Osteoblast (primary cell): ENCODE measurements at regions not wholly inside any gene's neighbourhood (a gene's known extent, or its start where the extent isn't known, plus 50 kb on each side); places are given as distances from the start of the nearest gene placed in this dataset.

Experiments used
- DNase-seq: peaks from one replicate; pipeline ENCODE4 v3.0.0; 2011; ENCODE audit warnings: low spot score, mixed read lengths; ENCODE audit not compliant: insufficient read length; ENCODE audit errors: missing footprints
- H2AFZ ChIP-seq: 2 replicates; pipeline ENCODE4 v1.6.0; 2011; ENCODE audit warnings: mild to moderate bottlenecking, low read length
- H3K27ac ChIP-seq: 2 replicates; pipeline ENCODE4 v1.5.1; 2011; ENCODE audit warnings: mild to moderate bottlenecking, low read depth, low read length, moderate library complexity
- H3K27me3 ChIP-seq: 2 replicates; pipeline ENCODE4 v1.6.0; 2012; ENCODE audit warnings: mild to moderate bottlenecking, control low read depth, inconsistent platforms, low read length, moderate library complexity; ENCODE audit not compliant: insufficient read depth
- H3K36me3 ChIP-seq: 2 replicates; pipeline ENCODE4 v1.5.1; 2011; ENCODE audit warnings: mild to moderate bottlenecking, low read length, control low read depth, moderate library complexity; ENCODE audit not compliant: insufficient read depth
- H3K4me1 ChIP-seq: 2 replicates; pipeline ENCODE4 v1.5.1; 2011; ENCODE audit warnings: mild to moderate bottlenecking, low read length, control low read depth, moderate library complexity; ENCODE audit not compliant: insufficient read depth
- H3K4me2 ChIP-seq: 2 replicates; pipeline ENCODE4 v1.6.0; 2011; ENCODE audit warnings: mild to moderate bottlenecking, low read length; ENCODE audit not compliant: insufficient read depth
- H3K4me3 ChIP-seq: fragments of 200-600 bp; sonication (generic); 3 replicates; pipeline ENCODE4 v1.5.1; 2012; ENCODE audit warnings: mild to moderate bottlenecking, low read length, inconsistent platforms; ENCODE audit not compliant: insufficient read depth
- H3K79me2 ChIP-seq: 2 replicates; pipeline ENCODE4 v1.6.0; 2012; ENCODE audit warnings: mild to moderate bottlenecking, low read length, control low read depth, inconsistent platforms; ENCODE audit not compliant: insufficient read depth
- H3K9me3 ChIP-seq: 2 replicates; pipeline ENCODE4 v1.5.1; 2011; ENCODE audit warnings: low read depth, low read length, control low read depth
- H4K20me1 ChIP-seq: 2 replicates; pipeline ENCODE4 v1.6.0; 2012; ENCODE audit warnings: mild to moderate bottlenecking, low read length, control low read depth; ENCODE audit not compliant: insufficient read depth
- TF ChIP-seq, protein P1 (sequence below): IDR thresholded peaks from 2 replicates; pipeline ENCODE4 v1.5.1; 2011; ENCODE audit warnings: mild to moderate bottlenecking, low read depth, low read length, moderate library complexity; ENCODE audit errors: extremely low read depth

DNA sequence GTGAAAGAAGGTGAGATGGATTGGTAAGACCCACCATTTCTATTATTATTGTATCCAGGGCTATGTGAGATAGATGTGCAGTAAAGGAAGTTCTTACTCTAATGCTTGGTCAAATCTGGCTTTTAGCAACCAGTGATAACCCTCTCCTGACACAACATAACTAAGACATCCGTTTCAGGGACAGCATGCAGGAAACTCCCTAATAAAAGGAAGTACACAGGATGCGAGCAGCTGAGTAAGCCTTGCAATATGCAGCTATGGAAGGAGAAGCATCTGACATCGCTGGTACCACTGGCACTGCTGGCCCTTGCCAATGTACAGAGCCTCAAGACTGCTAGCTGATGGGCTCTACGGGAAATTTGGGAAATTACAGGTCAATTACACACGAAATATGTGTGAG is 662.3 kb downstream of the NR2F2 start:
- no peak overlapping the region for H3K4me3 ChIP-seq
- TF ChIP-seq, protein P1, sequence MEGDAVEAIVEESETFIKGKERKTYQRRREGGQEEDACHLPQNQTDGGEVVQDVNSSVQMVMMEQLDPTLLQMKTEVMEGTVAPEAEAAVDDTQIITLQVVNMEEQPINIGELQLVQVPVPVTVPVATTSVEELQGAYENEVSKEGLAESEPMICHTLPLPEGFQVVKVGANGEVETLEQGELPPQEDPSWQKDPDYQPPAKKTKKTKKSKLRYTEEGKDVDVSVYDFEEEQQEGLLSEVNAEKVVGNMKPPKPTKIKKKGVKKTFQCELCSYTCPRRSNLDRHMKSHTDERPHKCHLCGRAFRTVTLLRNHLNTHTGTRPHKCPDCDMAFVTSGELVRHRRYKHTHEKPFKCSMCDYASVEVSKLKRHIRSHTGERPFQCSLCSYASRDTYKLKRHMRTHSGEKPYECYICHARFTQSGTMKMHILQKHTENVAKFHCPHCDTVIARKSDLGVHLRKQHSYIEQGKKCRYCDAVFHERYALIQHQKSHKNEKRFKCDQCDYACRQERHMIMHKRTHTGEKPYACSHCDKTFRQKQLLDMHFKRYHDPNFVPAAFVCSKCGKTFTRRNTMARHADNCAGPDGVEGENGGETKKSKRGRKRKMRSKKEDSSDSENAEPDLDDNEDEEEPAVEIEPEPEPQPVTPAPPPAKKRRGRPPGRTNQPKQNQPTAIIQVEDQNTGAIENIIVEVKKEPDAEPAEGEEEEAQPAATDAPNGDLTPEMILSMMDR = no peak
- no peaks in the 10 kb centered on the region for H3K4me1 ChIP-seq
- H3K27me3 ChIP-seq = no peaks in the 10 kb centered on the region
- H3K79me2 ChIP-seq = no peaks in the 10 kb centered on the region
- no peak overlapping the region for H3K4me2 ChIP-seq
- DNase-seq = no peak
- H2AFZ ChIP-seq = no peak overlapping the region
- H3K36me3 ChIP-seq = no peaks in the 10 kb centered on the region
- H3K9me3 ChIP-seq = no peaks in the 10 kb centered on the region
- no peaks in the 10 kb centered on the region for H4K20me1 ChIP-seq
- H3K27ac ChIP-seq = no peak overlapping the region

DNA sequence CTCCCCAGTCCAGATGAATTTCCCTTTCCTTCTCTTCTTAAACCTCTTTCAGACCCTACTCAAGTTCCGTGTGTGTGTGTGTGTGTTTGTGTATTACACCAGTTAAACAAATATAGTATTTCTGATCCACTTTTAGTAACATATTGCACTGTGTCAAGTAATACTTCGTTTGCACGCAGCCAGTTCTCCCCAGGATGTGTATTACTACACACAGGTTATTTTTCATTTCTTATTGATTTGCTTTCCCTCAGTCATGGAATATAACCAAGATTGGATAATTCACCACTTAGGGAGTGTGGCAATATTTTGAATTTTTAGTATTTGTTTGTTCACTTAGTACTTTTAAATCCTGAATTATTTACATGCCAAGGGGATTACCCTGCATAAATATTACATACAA is 667.0 kb downstream of the NR2F2 start:
- H2AFZ ChIP-seq = no peak overlapping the region
- no peaks in the 10 kb centered on the region for H3K79me2 ChIP-seq
- no peak overlapping the region for H3K27ac ChIP-seq
- H3K36me3 ChIP-seq = no peaks in the 10 kb centered on the region
- no peak overlapping the region for H3K4me2 ChIP-seq
- no peaks in the 10 kb centered on the region for H4K20me1 ChIP-seq
- no peak for DNase-seq
- no peaks in the 10 kb centered on the region for H3K9me3 ChIP-seq
- H3K4me1 ChIP-seq = no peaks in the 10 kb centered on the region
- no peaks in the 10 kb centered on the region for H3K27me3 ChIP-seq
- no peak overlapping the region for H3K4me3 ChIP-seq
- TF ChIP-seq, protein P1 = no peak

DNA sequence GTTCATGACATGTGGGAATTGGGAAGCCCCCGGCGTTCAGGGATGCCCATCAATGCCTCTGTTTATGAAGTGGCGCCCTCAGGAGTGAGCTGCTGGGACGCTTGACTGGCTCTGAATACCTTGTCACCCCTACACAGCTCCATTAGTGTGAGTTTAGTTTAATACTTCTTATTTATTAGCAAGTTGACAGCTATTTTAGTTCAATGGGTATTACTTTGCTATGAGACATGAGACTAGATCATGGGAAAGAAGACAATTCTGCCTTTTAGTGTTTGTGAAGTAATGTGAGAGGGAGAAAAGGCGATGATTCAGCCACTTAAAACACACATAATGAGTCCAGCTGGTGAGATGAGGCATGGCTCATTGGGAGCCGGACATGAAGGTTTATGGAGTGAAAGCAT is 678.5 kb downstream of the NR2F2 start:
- no peaks in the 10 kb centered on the region for H4K20me1 ChIP-seq
- TF ChIP-seq, protein P1 = no peak
- H3K36me3 ChIP-seq = no peaks in the 10 kb centered on the region
- no peak for DNase-seq
- no peak overlapping the region for H3K27ac ChIP-seq
- peaks cover 2% of the 10 kb centered on the region for H3K9me3 ChIP-seq
- H3K27me3 ChIP-seq = no peaks in the 10 kb centered on the region
- H3K4me3 ChIP-seq = no peak overlapping the region
- H3K4me2 ChIP-seq = no peak overlapping the region
- H3K79me2 ChIP-seq = no peaks in the 10 kb centered on the region
- no peak overlapping the region for H2AFZ ChIP-seq
- H3K4me1 ChIP-seq = no peaks in the 10 kb centered on the region

DNA sequence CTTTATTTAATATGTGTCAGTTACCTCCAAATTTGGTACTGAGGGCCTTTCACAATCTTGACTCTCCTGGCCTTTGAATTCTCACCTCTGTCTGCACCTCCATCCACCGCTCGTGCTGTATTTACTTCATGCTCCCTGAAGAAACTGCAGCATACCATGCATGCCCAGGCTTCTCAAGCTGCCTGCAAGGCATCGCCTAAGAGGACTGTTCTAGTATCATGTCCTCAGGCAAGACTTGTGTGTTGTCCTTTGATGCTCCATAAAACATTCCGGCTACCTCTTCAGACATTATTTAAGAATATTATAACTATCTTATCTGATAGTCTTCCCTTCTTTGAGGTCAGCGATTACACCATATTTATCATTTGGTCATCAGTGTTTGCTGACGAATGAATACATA is 682.5 kb downstream of the NR2F2 start:
- no peaks in the 10 kb centered on the region for H3K79me2 ChIP-seq
- H3K9me3 ChIP-seq = no peaks in the 10 kb centered on the region

More for the DNA sequence above, 682.5 kb downstream of the NR2F2 start:
- Histone ChIP-seq H4K20me1 (no peaks in the 10 kb centered on the region), H3K4me1 (no peaks in the 10 kb centered on the region), H3K4me2 (no peak overlapping the region), H3K27ac (no peak overlapping the region), H3K36me3 (no peaks in the 10 kb centered on the region), H2AFZ (no peak overlapping the region), H3K4me3 (no peak overlapping the region), H3K27me3 (no peaks in the 10 kb centered on the region)
- no peak for DNase-seq
- TF ChIP-seq, protein P1 = no peak
